DND-41 (cell line): ENCODE measurements at regions not wholly inside any gene's neighbourhood (a gene's known extent, or its start where the extent isn't known, plus 50 kb on each side); places are given as distances from the start of the nearest gene placed in this dataset.

Experiments used
- ATAC-seq: fragments of 200-7000 bp; cut with Tn5 transposase; 3 replicates; pipeline ENCODE4 v1.9.1; 2021; ENCODE audit warnings: low read depth; ENCODE audit not compliant: insufficient read depth
- DNase-seq: peaks from one replicate; pipeline ENCODE4 v3.0.0-alpha.2; 2020
- H2AFZ ChIP-seq: 2 replicates; pipeline ENCODE4 v1.6.0; 2012; ENCODE audit warnings: low read depth, low read length
- H3K27ac ChIP-seq: 2 replicates; pipeline ENCODE4 v1.5.1; 2012; ENCODE audit warnings: low read length, inconsistent platforms
- H3K27me3 ChIP-seq: fragments of 200-600 bp; sonication (generic); 2 replicates; pipeline ENCODE4 v1.6.0; 2012; ENCODE audit warnings: low read length, mild to moderate bottlenecking, inconsistent platforms; ENCODE audit not compliant: insufficient read depth, poor library complexity
- H3K36me3 ChIP-seq: 2 replicates; pipeline ENCODE4 v1.5.1; 2012; ENCODE audit warnings: low read length, inconsistent platforms; ENCODE audit not compliant: insufficient read depth
- H3K4me1 ChIP-seq: 2 replicates; pipeline ENCODE4 v1.5.1; 2012; ENCODE audit warnings: mild to moderate bottlenecking, low read length; ENCODE audit not compliant: insufficient read depth
- H3K4me2 ChIP-seq: 2 replicates; pipeline ENCODE4 v1.6.0; 2012; ENCODE audit warnings: mild to moderate bottlenecking, moderate library complexity, low read length, inconsistent platforms; ENCODE audit not compliant: insufficient read depth
- H3K4me3 ChIP-seq, 2 experiments: fragments of 200-600 bp in 1 of 2; shearing (Covaris generic) in 1 of 2; 2 replicates each; pipeline ENCODE4 v1.5.1; 2012 to 2016; ENCODE audit warnings: inconsistent platforms in 2 of 2, low read length in 2 of 2, mild to moderate bottlenecking in 2 of 2, low read depth in 1 of 2, moderate library complexity in 1 of 2
- H3K79me2 ChIP-seq: 2 replicates; pipeline ENCODE4 v1.6.0; 2012; ENCODE audit warnings: low read length, inconsistent platforms; ENCODE audit not compliant: insufficient read depth
- H3K9ac ChIP-seq: 2 replicates; pipeline ENCODE4 v1.6.0; 2012; ENCODE audit warnings: low read depth, mild to moderate bottlenecking, inconsistent platforms, low read length, moderate library complexity
- H3K9me3 ChIP-seq: 2 replicates; pipeline ENCODE4 v1.5.1; 2012; ENCODE audit warnings: low read length, moderate library complexity, mild to moderate bottlenecking, inconsistent platforms; ENCODE audit not compliant: insufficient read depth, severe bottlenecking
- H4K20me1 ChIP-seq: 2 replicates; pipeline ENCODE4 v1.6.0; 2012; ENCODE audit warnings: low read length; ENCODE audit not compliant: insufficient read depth
- CTCF ChIP-seq: IDR thresholded peaks from 2 replicates; pipeline ENCODE4 v1.5.1; 2012; ENCODE audit warnings: borderline replicate concordance, low read length, moderate library complexity, mild to moderate bottlenecking; ENCODE audit not compliant: poor library complexity, severe bottlenecking; ENCODE audit errors: extremely low read depth
- EZH2 ChIP-seq: IDR thresholded peaks from 3 replicates; pipeline ENCODE4 v1.6.1; 2012; ENCODE audit warnings: borderline replicate concordance, low read depth, mild to moderate bottlenecking, moderate library complexity, low read length, inconsistent platforms; ENCODE audit not compliant: severe bottlenecking

GRCh38 chr4:138875891-138876608 is 139.5 kb upstream of the NOCT start:
- Histone ChIP-seq H3K27me3 (peaks cover 9% of the 10 kb centered on the region), H2AFZ (no peak overlapping the region), H3K79me2 (no peaks in the 10 kb centered on the region), H3K4me1 (no peaks in the 10 kb centered on the region), H3K36me3 (no peaks in the 10 kb centered on the region), H3K9me3 (no peaks in the 10 kb centered on the region), H3K4me2 (no peak overlapping the region), H3K9ac (no peak overlapping the region), H3K4me3 (no peak overlapping the region), H3K27ac (no peak overlapping the region), H4K20me1 (no peaks in the 10 kb centered on the region)
- no peak for TF ChIP-seq EZH2
- TF ChIP-seq CTCF, result no peak
- ATAC-seq, result no peak
- DNase-seq, result no peak

- Histone ChIP-seq H4K20me1 (no peaks in the 10 kb centered on the region), H3K36me3 (no peaks in the 10 kb centered on the region), H3K27me3 (peaks cover 3% of the 10 kb centered on the region), H3K27ac (no peak overlapping the region), H3K4me3 (no peak overlapping the region), H3K4me2 (no peak overlapping the region), H3K79me2 (no peaks in the 10 kb centered on the region), H3K9ac (no peak overlapping the region), H2AFZ (no peak overlapping the region), H3K9me3 (no peaks in the 10 kb centered on the region), H3K4me1 (no peaks in the 10 kb centered on the region)
- no peak for TF ChIP-seq EZH2
- TF ChIP-seq CTCF, result no peak
- no peak for ATAC-seq
- DNase-seq, result no peak
These were observed 144.1 kb upstream of the NOCT start for GRCh38 chr4:138871555-138871875.

- no peak overlapping the region for H2AFZ ChIP-seq
- H4K20me1 ChIP-seq, result no peaks in the 10 kb centered on the region
- H3K79me2 ChIP-seq, result no peaks in the 10 kb centered on the region
- H3K9ac ChIP-seq, result no peak overlapping the region
- peaks cover 3% of the 10 kb centered on the region for H3K27me3 ChIP-seq
- H3K27ac ChIP-seq, result no peak overlapping the region
- no peaks in the 10 kb centered on the region for H3K4me1 ChIP-seq
- ATAC-seq (peak; percentile 58; the same call in 2 of the 3 replicates), DNase-seq (peak; percentile 47)
- H3K36me3 ChIP-seq, result no peaks in the 10 kb centered on the region
- no peak overlapping the region for H3K4me2 ChIP-seq
- H3K9me3 ChIP-seq, result no peaks in the 10 kb centered on the region
- no peak overlapping the region for H3K4me3 ChIP-seq
- TF ChIP-seq EZH2, result no peak
- TF ChIP-seq CTCF, result peak; percentile 88
These were observed 144.6 kb upstream of the NOCT start for GRCh38 chr4:138870737-138871554.
